ENCODE measurements at regions not wholly inside any gene's neighbourhood (a gene's known extent, or its start where the extent isn't known, plus 50 kb on each side); places are given as distances from the start of the nearest gene placed in this dataset.
A peak's percentile ranks its signal among the peaks of the same experiment; 100 is the strongest.

GRCh38 chr5:56508249-56508648, 275.1 kb upstream of the ANKRD55 start:
- no peak for DNase-seq

GRCh38 chr5:56507351-56507930, 274.3 kb upstream of the ANKRD55 start:
- DNase-seq, result no peak

GRCh38 chr5:56506211-56506965, 273.3 kb upstream of the ANKRD55 start:
- no peak for DNase-seq

GRCh38 chr5:56503929-56504328, 270.8 kb upstream of the ANKRD55 start:
- DNase-seq, result no peak

- DNase-seq, result no peak
Measured at GRCh38 chr5:56501781-56502557, 268.8 kb upstream of the ANKRD55 start.

DNA sequence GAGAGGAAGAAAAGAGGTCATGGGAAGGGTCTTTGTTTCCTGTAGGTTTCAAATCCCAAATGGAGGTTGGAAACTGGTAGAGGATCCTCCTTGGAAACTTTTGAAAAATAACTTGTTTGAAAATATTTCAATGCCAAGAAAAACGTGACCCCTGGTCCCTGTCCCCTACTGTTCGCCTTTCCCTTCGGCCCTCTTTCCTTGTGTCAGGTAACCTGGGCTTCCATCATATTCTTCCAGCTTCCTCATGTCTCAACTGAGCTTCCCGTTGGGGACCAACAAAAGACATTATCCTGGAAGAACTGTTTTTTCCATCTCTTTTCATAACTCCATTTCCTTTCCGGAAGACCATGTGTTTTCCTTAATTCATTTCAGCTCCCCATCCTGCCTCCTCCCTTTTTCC, 266.8 kb upstream of the ANKRD55 start:
- DNase-seq, result no peak

GRCh38 chr5:56499491-56499890, 266.4 kb upstream of the ANKRD55 start:
- no peak for DNase-seq

- no peak for DNase-seq
Measured at GRCh38 chr5:56498759-56499395, 265.7 kb upstream of the ANKRD55 start.

GRCh38 chr5:56496581-56497063, 263.5 kb upstream of the ANKRD55 start:
- no peak for DNase-seq

DNA sequence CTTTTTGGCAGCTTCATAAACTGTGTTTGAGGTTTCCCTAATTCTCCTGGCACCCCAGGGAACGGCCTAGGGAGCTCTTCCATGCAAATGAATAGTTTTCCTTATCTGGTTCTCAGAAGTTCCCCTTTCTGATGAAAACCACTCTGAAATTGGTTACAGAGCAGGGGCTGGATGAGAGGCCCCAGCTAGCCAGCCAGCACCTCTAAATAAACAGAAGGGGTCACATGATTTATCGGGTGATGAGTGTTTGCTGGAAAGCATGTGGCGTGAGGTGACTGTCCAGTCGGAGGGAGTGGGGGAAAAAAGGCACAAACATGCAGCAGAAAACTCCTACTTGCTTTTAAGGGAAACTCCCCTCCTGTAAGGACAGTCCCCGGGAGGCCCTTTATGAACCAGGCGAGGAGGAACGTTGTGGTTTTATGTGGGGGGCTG, 261.2 kb upstream of the ANKRD55 start:
- DNase-seq, result no peak

DNA sequence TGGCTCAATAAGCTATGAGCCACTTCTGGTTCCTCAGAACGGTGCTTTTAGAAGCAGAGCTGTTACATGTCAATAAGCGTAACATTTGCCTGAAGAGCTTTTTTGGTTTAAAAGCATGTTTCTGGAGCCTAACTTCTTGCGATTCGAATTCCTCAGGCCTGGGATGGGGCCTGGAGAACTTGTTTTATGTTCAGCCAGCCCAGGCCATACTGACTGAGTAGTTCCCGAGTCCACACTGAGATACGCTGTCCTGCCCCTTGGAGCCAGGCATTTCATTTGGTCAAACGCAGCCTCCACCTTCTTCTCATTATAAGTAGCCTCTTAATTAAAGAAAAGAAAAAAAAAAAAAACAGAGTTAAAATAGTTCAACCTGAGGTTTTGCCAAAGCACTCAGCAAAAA, 260.6 kb upstream of the ANKRD55 start:
- DNase-seq, result no peak

DNA sequence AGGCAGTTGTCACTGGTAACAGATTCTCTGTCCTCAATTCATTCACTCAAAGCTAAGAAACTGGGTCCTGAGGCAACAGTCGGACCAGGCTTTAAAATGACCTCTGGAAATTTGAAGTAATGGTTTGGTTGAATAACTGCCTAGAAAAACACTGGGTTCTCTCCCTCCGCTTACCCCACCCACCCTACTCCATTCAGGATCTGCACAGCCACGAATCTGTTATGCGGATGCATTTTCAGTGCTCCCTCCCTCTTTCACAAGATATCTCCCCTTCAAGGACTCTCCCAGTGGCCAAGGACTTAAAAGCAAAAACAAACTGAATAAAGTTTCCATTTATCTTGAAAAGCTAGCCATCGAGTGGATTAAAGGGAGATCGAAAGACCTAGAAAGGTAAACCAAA, 260.2 kb upstream of the ANKRD55 start:
- DNase-seq, result no peak

DNA sequence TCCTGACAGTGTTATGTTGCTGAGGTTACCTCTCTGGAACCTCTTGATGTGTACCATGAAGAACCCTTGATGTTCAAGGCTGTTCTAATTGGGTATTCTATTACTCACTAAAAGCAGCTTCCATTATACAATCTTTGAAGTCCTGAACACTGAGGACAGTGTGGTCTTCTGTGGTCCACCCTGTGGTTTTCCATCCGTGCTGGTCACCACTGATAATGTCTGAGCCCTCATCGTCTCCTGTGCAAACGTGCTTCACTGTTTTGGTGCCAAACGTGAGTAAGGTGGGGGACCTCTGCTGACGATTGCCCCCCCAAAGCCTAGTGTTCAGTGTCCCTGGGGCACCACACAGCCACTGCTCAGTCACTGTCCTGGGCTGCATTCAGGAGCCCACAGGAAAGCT, 259.7 kb upstream of the ANKRD55 start:
- no peak for DNase-seq

DNA sequence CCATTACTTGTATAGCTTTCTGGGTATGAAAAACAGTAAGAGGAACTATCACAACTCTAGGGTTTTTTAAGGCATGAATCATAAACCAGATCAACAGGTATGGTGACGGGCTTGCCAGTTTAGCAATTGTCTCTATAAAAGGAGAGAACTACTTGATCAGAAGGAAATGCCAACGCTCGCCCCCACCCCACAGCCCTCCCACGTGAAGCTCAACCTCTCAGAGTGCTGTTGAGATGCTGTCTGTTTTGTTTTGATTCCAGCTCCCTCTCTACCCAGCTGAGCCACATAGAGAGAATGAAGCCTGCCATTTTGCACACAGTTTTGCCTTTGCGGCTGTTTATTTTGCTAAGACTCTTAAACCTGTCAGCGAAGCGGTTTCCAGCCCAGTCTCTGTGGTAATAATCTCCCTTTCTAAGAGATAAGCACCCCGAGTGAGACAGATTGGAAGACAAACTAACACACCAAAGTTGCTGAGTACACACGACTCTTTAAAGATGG, 257.9 kb upstream of the ANKRD55 start:
- DNase-seq, result peak; percentile 42 to 77

- no peak for DNase-seq
Measured at GRCh38 chr5:56489272-56489671, 256.1 kb upstream of the ANKRD55 start.

DNA sequence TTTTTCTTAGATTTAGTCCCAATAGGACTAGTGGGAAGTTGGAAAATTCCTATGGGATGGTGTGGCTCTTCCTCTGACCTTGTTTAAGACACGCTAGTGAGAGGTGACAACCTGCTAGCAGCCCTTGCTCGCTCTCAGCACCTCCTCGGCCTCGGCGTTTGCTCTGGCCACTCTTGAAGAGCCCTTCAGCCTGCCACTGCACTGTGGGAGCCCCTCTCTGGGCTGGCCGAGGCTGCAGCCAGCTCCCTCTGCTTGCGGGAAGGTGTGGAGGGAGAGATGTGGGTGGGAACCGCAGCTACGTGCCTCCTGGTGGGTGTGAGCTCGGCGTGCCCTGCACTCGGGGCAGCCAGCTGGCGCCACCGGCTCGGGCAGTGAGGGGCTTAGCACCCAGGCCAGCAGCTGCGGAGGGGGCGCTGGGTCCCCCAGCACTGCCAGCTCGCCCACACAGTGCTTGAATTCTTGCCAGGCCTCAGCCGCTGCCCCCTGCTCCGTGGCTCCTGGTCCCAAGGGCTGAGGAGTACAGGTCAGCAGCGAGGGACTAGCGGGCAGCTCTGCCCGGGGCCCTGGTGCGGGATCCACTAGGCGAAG, 254.5 kb upstream of the ANKRD55 start:
- no peak for DNase-seq

GRCh38 chr5:56482363-56482762, 249.2 kb upstream of the ANKRD55 start:
- no peak for DNase-seq

GRCh38 chr5:56481428-56482357, 248.6 kb upstream of the ANKRD55 start:
- DNase-seq, result no peak

DNA sequence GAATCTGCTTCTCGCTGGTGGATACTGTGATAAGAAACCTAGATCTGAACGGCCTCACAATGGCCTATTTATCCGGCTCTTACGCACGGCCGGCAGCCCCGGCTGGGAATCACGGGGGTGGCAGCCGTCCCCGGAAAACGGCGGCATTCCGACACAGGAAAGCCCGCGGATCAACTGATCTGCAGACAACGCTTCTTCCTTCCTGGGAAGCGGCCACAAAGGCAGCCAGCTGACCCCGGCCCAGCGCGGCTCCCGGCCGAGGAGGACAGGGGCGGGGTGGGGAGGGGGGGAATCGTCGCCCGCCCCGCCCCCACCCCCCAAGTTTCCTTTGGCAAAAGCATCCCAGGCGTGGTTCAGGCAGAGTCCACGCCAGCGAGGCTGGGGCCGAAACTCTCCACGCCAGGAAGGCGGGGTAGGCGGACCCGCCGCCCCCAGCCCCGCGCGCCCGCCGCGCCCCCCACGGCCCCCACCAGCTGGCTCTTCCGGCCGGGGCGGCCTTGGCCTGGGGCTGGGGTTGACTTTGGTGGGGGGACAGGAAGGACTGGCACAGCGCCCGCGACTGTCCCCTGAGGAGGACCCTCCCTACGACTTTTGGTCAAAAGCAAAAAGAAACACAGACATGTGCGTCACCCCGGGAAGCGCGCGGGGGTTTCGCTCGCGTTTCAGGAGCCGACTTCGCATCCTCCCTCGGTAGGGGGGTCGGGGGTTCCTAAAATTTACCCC, 247.7 kb upstream of the ANKRD55 start:
- DNase-seq, result peak; percentile 15 to 36

GRCh38 chr5:56480078-56480704, 247.1 kb upstream of the ANKRD55 start:
- no peak for DNase-seq
